Transverse colon (tissue), 4 donors: ENCODE measurements at regions not wholly inside any gene's neighbourhood (a gene's known extent, or its start where the extent isn't known, plus 50 kb on each side); places are given as distances from the start of the nearest gene placed in this dataset.

ENCODE experiments used
- DNase-seq: peaks from one replicate; pipeline ENCODE4 v3.0.0-alpha.2; 2019
- H3K27ac ChIP-seq, 4 donors: fragments of 200-600 bp; sonication (generic); 2 replicates each; pipeline ENCODE4 v1.5.1; 2016 to 2018; ENCODE audit warnings: inconsistent platforms in 4 of 4
- H3K27me3 ChIP-seq: fragments of 200-600 bp; sonication (generic); 2 replicates; pipeline ENCODE4 v1.5.1; 2017; ENCODE audit warnings: inconsistent platforms
- H3K36me3 ChIP-seq, 4 donors: fragments of 200-600 bp; sonication (generic); 2 replicates each; pipeline ENCODE4 v1.5.1; 2017 to 2019; ENCODE audit warnings: inconsistent platforms in 4 of 4
- H3K4me1 ChIP-seq, 4 donors: fragments of 200-600 bp; sonication (generic); 2 replicates each; pipeline ENCODE4 v1.5.1; 2017 to 2020; ENCODE audit warnings: inconsistent platforms in 4 of 4
- H3K4me3 ChIP-seq, 4 donors: fragments of 200-600 bp; sonication (generic); 1 replicate in 1 of 4; 2 replicates in 3 of 4; pipeline versions ENCODE4 v1.5.1 to v1.6.1; 2017 to 2019; ENCODE audit warnings: inconsistent platforms in 4 of 4
- H3K9me3 ChIP-seq, 2 donors: fragments of 200-600 bp; sonication (generic); 2 replicates each; pipeline ENCODE4 v1.5.1; 2017 to 2019; ENCODE audit warnings: inconsistent platforms in 2 of 2
- EP300 ChIP-seq: sonication (generic); formaldehyde crosslinking; IDR thresholded peaks from one replicate; pipeline ENCODE4 v1.6.1; 2017; ENCODE audit warnings: antibody characterized with exemption, low read depth
- POLR2A ChIP-seq: fragments of 450-650 bp; IDR thresholded peaks from one replicate; pipeline ENCODE4 v1.6.1; 2016; ENCODE audit warnings: antibody characterized with exemption, mild to moderate bottlenecking, moderate library complexity
- POLR2AphosphoS5 ChIP-seq, 3 donors: sonication (generic); formaldehyde crosslinking; IDR thresholded peaks; one replicate each; pipeline ENCODE4 v1.6.1; 2016; ENCODE audit warnings: antibody characterized with exemption in 3 of 3
- WGBS, 2 donors: methylation state at CpG; one replicate each; pipeline ENCODE4 v1.1.5; 2018; ENCODE audit warnings: low coverage in 1 of 2; 5-methylcytosine and 5-hydroxymethylcytosine counted together
- in situ Hi-C, 4 donors: fragments of 200-750 bp; cut with MboI; loops; one replicate each; pipeline versions ENCODE4 v1.15.0 to v1.15.1; 2017; ENCODE audit warnings: low sequenced_read_pairs in 3 of 4, low pct_ligation_motif_present in 1 of 4, low pct_unique_long_range_greater_than_20kb in 1 of 4
- intact Hi-C: fragments of 100-400 bp; cut with DNase I; formaldehyde crosslinking; loops from one replicate; pipeline ENCODE4 v1.15.1; 2023; ENCODE audit warnings: low total_unique reads
- TF ChIP-seq, protein P1 (sequence below), 5 experiments: fragments of 200-600 bp in 3 of 5; fragments of 450-650 bp in 2 of 5; sonication (generic) in 3 of 5; IDR thresholded peaks; 1 replicate in 2 of 5; 2 replicates in 3 of 5; pipeline ENCODE4 v1.5.1; 2016 to 2017; ENCODE audit warnings: antibody characterized with exemption in 5 of 5, inconsistent platforms in 3 of 5, mild to moderate bottlenecking in 2 of 5, moderate library complexity in 1 of 5

DNA sequence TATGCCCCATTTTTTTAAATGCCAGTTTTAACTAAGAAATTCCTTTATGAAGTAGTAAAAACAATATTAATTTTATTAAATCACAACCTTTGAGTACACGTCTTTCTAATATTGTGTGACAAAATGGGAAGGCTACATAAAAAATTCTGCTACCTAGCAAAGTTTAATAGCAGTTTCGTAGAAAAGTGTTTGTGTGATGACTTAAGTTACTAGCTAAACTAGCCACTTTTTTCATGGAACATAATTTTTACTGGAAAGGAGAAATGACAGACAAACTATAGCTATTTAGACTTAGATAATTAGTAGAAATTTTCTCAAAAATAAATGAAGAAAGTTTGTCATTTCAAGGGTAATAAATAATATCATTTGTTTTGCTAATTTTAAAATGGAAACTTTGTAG lies 153.1 kb downstream of the GPAM start:
- in situ Hi-C loops: no loop called here

DNA sequence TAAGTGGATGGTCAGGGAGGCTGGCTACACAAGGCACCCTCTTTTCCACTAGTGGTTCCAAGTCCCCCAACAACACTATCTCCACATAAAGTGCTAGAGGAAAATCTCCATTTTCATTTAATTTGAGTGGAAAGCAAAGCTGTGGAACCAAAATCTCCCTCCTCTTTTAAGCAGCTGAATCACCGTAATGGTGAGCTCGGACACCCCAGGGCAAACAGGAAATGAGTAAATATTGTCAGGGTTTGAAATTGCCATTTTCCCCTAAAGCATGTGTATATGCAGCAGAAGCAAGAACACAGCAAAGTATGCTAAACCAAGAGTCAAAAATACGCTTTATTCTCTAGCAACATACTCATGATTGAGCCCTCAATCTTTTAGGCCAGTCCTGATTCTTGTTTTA lies 143.7 kb downstream of the GPAM start:
- in situ Hi-C loops: no loop called here
- no peaks in the 10 kb centered on the region for H3K4me1 ChIP-seq
- no peak for TF ChIP-seq EP300
- no peak for TF ChIP-seq POLR2A
- TF ChIP-seq POLR2AphosphoS5 (IDR thresholded peaks at IDR 0.05): no peak
- TF ChIP-seq, protein P1, sequence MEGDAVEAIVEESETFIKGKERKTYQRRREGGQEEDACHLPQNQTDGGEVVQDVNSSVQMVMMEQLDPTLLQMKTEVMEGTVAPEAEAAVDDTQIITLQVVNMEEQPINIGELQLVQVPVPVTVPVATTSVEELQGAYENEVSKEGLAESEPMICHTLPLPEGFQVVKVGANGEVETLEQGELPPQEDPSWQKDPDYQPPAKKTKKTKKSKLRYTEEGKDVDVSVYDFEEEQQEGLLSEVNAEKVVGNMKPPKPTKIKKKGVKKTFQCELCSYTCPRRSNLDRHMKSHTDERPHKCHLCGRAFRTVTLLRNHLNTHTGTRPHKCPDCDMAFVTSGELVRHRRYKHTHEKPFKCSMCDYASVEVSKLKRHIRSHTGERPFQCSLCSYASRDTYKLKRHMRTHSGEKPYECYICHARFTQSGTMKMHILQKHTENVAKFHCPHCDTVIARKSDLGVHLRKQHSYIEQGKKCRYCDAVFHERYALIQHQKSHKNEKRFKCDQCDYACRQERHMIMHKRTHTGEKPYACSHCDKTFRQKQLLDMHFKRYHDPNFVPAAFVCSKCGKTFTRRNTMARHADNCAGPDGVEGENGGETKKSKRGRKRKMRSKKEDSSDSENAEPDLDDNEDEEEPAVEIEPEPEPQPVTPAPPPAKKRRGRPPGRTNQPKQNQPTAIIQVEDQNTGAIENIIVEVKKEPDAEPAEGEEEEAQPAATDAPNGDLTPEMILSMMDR (IDR thresholded peaks at IDR 0.05): no peak

More for the DNA sequence above, 153.1 kb downstream of the GPAM start:
- TF ChIP-seq POLR2AphosphoS5 (IDR thresholded peaks at IDR 0.05) (no peak), EP300 (no peak), POLR2A (no peak)
- TF ChIP-seq, protein P1 (IDR thresholded peaks at IDR 0.05): no peak
- H3K4me1 ChIP-seq: no peaks in the 10 kb centered on the region
- no peak for DNase-seq
- WGBS, 2 donors: 63 to 82% methylated on average over 2 of the region's 2 CpGs
- H3K27ac ChIP-seq: no peak overlapping the region
- intact Hi-C loops: no loop called here
- no peaks in the 10 kb centered on the region for H3K36me3 ChIP-seq
- no peaks in the 10 kb centered on the region for H3K27me3 ChIP-seq
- no peak overlapping the region for H3K4me3 ChIP-seq
- H3K9me3 ChIP-seq: peaks cover 0 to 9% of the 10 kb centered on the region in 2 donors

DNA sequence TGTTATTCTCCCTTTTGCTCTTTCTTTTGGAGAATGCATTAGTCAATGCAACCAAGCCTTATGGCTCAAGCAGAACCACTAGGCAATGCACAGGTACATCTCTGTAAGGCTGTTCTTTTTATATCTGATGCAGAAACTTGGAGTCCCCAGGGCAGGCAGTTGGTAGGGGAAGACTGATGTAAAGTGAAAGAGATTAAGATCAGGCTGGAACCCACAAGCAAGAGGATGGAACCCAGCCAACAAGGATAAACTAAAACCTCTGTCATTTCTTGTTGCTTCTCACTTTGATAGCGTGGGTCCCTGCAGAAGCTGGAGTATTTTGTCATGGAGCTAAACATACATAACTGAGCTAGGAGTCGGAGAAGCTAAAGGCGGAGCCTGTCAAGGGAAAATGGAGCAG lies 142.9 kb downstream of the GPAM start:
- WGBS, 2 donors: 64 to 76% methylated on average over 3 of the region's 3 CpGs
- no peaks in the 10 kb centered on the region for H3K9me3 ChIP-seq
- no peaks in the 10 kb centered on the region for H3K27me3 ChIP-seq
- no peak for DNase-seq
- TF ChIP-seq POLR2A (no peak), POLR2AphosphoS5 (IDR thresholded peaks at IDR 0.05) (no peak), EP300 (no peak)
- TF ChIP-seq, protein P1 (IDR thresholded peaks at IDR 0.05): no peak
- H3K4me1 ChIP-seq: no peaks in the 10 kb centered on the region
- intact Hi-C loops (no loop called here), in situ Hi-C loops (no loop called here)
- no peaks in the 10 kb centered on the region for H3K36me3 ChIP-seq
- H3K27ac ChIP-seq: no peak overlapping the region
- no peak overlapping the region for H3K4me3 ChIP-seq

More for the DNA sequence above, 143.7 kb downstream of the GPAM start:
- WGBS, 2 donors: 76 to 92% methylated on average over 3 of the region's 3 CpGs
- Histone ChIP-seq H3K9me3 (no peaks in the 10 kb centered on the region), H3K36me3 (no peaks in the 10 kb centered on the region), H3K27ac (no peak overlapping the region), H3K27me3 (no peaks in the 10 kb centered on the region), H3K4me3 (no peak overlapping the region)
- intact Hi-C loops: no loop called here
- DNase-seq: no peak

DNA sequence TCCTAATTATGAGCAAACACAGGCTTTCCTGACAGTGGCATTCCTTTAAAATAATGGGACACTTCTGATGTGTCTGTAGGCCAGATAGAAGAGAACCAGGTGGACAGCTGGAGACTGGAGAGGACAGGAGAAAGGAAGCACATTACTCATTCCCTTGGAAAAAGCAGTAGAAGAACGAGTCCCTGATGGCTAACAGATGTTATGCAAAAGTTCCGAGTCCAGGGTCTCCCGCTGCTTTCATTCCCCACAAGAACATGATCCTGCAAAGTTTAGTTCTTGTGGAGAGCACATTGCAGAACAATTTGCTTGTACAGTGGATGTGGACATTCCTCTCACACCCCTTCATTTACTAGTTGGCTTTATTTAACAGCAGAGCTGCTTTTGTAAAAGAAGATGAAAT lies 137.6 kb downstream of the GPAM start:
- Histone ChIP-seq H3K36me3 (no peaks in the 10 kb centered on the region), H3K9me3 (no peaks in the 10 kb centered on the region), H3K4me1 (no peaks in the 10 kb centered on the region), H3K27ac (no peak overlapping the region), H3K27me3 (no peaks in the 10 kb centered on the region), H3K4me3 (no peak overlapping the region)
- DNase-seq: no peak
- intact Hi-C loops: no loop called here
- TF ChIP-seq EP300 (no peak), POLR2AphosphoS5 (IDR thresholded peaks at IDR 0.05) (no peak), POLR2A (no peak)
- TF ChIP-seq, protein P1 (IDR thresholded peaks at IDR 0.05): no peak
- in situ Hi-C loops: no loop called here
- WGBS, 2 donors: 57% methylated on average over 3 of the region's 3 CpGs; no CpG with 5 or more reads in 1 of the 2 donors
